Neuronal stem cell (in vitro differentiated cells): ENCODE measurements at regions not wholly inside any gene's neighbourhood (a gene's known extent, or its start where the extent isn't known, plus 50 kb on each side); places are given as distances from the start of the nearest gene placed in this dataset.
A peak's percentile ranks its signal among the peaks of the same experiment; 100 is the strongest.
"Not testable (repeated sequence)": the region's sequence is repeated elsewhere in the genome, so short reads cannot be mapped to it uniquely, and the experiment has no call there.

ENCODE experiments used
- DNase-seq: peaks from one replicate; pipeline ENCODE4 v3.0.0-alpha.2; 2013; ENCODE audit warnings: low spot score
- H2AFZ ChIP-seq: one replicate; pipeline ENCODE4 v1.6.1; 2013; ENCODE audit warnings: mild to moderate bottlenecking, low read length, inconsistent platforms
- H2AK5ac ChIP-seq: 2 replicates; pipeline ENCODE4 v1.6.1; 2013; ENCODE audit warnings: low read depth, mild to moderate bottlenecking, inconsistent platforms, low read length, moderate library complexity, mixed read lengths
- H2BK120ac ChIP-seq: 2 replicates; pipeline ENCODE4 v1.6.1; 2013; ENCODE audit warnings: low read depth, mild to moderate bottlenecking, inconsistent platforms, low read length, moderate library complexity, mixed read lengths
- H2BK12ac ChIP-seq: one replicate; pipeline ENCODE4 v1.6.1; 2013; ENCODE audit warnings: low read length, inconsistent platforms
- H2BK15ac ChIP-seq: 2 replicates; pipeline ENCODE4 v1.6.1; 2013; ENCODE audit warnings: mild to moderate bottlenecking, low read length, inconsistent platforms, mixed read lengths
- H2BK5ac ChIP-seq: one replicate; pipeline ENCODE4 v1.6.1; 2013; ENCODE audit warnings: inconsistent platforms, mild to moderate bottlenecking, low read length, moderate library complexity
- H3K14ac ChIP-seq: one replicate; pipeline ENCODE4 v1.6.1; 2013; ENCODE audit warnings: low read length, inconsistent platforms
- H3K18ac ChIP-seq: 2 replicates; pipeline ENCODE4 v1.6.1; 2013; ENCODE audit warnings: low read length, inconsistent platforms
- H3K23ac ChIP-seq: 2 replicates; pipeline ENCODE4 v1.6.1; 2013; ENCODE audit warnings: low read depth, mild to moderate bottlenecking, mixed read lengths, low read length, inconsistent platforms; ENCODE audit not compliant: poor library complexity
- H3K27ac ChIP-seq: replicated peaks from 3 replicates; pipeline ENCODE4 v1.5.1; 2013; ENCODE audit warnings: low read length, inconsistent platforms
- H3K27me3 ChIP-seq, 3 experiments: 2 replicates each; pipeline ENCODE4 v1.6.1; 2013; ENCODE audit warnings: low read length in 3 of 3, mild to moderate bottlenecking in 2 of 3, inconsistent platforms in 1 of 3, low read depth in 1 of 3, mixed read lengths in 1 of 3, moderate library complexity in 1 of 3; ENCODE audit not compliant: control insufficient read depth in 3 of 3, insufficient read depth in 3 of 3
- H3K36me3 ChIP-seq, 2 donors: replicated peaks in 1 of 2; 2 replicates each; pipeline ENCODE4 v1.6.1; 2013; ENCODE audit warnings: low read length in 2 of 2; ENCODE audit not compliant: control insufficient read depth in 2 of 2, insufficient read depth in 2 of 2
- H3K4ac ChIP-seq: 2 replicates; pipeline ENCODE4 v1.6.1; 2013; ENCODE audit warnings: inconsistent platforms, mild to moderate bottlenecking, low read length, moderate library complexity
- H3K4me1 ChIP-seq, 2 donors: 1 replicate in 1 of 2; 2 replicates in 1 of 2; pipeline ENCODE4 v1.6.1; 2013; ENCODE audit warnings: low read length in 2 of 2, low read depth in 1 of 2; ENCODE audit not compliant: control insufficient read depth in 2 of 2, insufficient read depth in 1 of 2
- H3K4me2 ChIP-seq: one replicate; pipeline ENCODE4 v1.6.1; 2013; ENCODE audit warnings: mild to moderate bottlenecking, low read length, inconsistent platforms; ENCODE audit not compliant: insufficient read depth, poor library complexity, severe bottlenecking
- H3K4me3 ChIP-seq, 2 donors: 2 replicates each; pipeline ENCODE4 v1.5.1; 2013; ENCODE audit warnings: low read length in 2 of 2, mild to moderate bottlenecking in 2 of 2, inconsistent platforms in 1 of 2, moderate library complexity in 1 of 2
- H3K79me1 ChIP-seq: one replicate; pipeline ENCODE4 v1.6.1; 2013; ENCODE audit warnings: low read depth, mild to moderate bottlenecking, inconsistent platforms, low read length, moderate library complexity
- H3K9ac ChIP-seq: one replicate; pipeline ENCODE4 v1.6.1; 2013; ENCODE audit warnings: mild to moderate bottlenecking, low read depth, low read length, inconsistent platforms; ENCODE audit not compliant: poor library complexity
- H3K9me3 ChIP-seq, 2 donors: replicated peaks in 1 of 2; 2 replicates each; pipeline versions ENCODE3 to v1.6.1; 2013; ENCODE audit warnings: low read length in 2 of 2, mild to moderate bottlenecking in 2 of 2, inconsistent platforms in 1 of 2, low read depth in 1 of 2, mixed read lengths in 1 of 2, moderate library complexity in 1 of 2; ENCODE audit not compliant: control insufficient read depth in 2 of 2, insufficient read depth in 1 of 2
- H4K8ac ChIP-seq: one replicate; pipeline ENCODE4 v1.6.1; 2013; ENCODE audit warnings: low read depth, mild to moderate bottlenecking, inconsistent platforms, low read length, moderate library complexity
- H4K91ac ChIP-seq: one replicate; pipeline ENCODE4 v1.6.1; 2013; ENCODE audit warnings: low read length, low read depth, mild to moderate bottlenecking, inconsistent platforms; ENCODE audit not compliant: poor library complexity
- WGBS, 2 donors: extraction: QIAGEN DNeasy Blood & Tissue Kit; methylation state at CpG; one replicate each; pipeline ENCODE4 v1.1.7; 2013; ENCODE audit warnings: missing lambda C conversion rate in 2 of 2, mixed read lengths in 1 of 2; ENCODE audit not compliant: insufficient read length in 2 of 2, insufficient replicate concordance in 1 of 2; ENCODE audit errors: extremely low coverage in 2 of 2; 5-methylcytosine and 5-hydroxymethylcytosine counted together

- Histone ChIP-seq H2AFZ (no peak overlapping the region), H3K9me3 (no peaks in the 10 kb centered on the region), H3K14ac (no peak overlapping the region), H2BK15ac (no peak overlapping the region), H2AK5ac (no peak overlapping the region), H2BK120ac (no peak overlapping the region), H3K9ac (no peak overlapping the region), H3K4me2 (no peak overlapping the region), H2BK12ac (no peak overlapping the region), H3K4me3 (no peak overlapping the region), H2BK5ac (no peak overlapping the region), H3K79me1 (no peaks in the 10 kb centered on the region), H4K8ac (no peak overlapping the region), H3K4ac (no peak overlapping the region), H4K91ac (no peak overlapping the region), H3K27me3 (peaks cover 0 to 4% (median 0%) of the 10 kb centered on the region in 3 experiments), H3K18ac (no peak overlapping the region), H3K23ac (no peak overlapping the region), H3K36me3 (no peaks in the 10 kb centered on the region), H3K4me1 (no peaks in the 10 kb centered on the region), H3K27ac (no peak overlapping the region)
- WGBS, 2 donors = no CpG with 5 or more reads among the region's 7 CpGs
- DNase-seq = no peak
These were observed 169.7 kb downstream of the CDCA7 start for GRCh38 chr2:173524256-173524955.

- not testable (repeated sequence) for H4K8ac ChIP-seq, H2BK15ac ChIP-seq, H3K9ac ChIP-seq, H3K4me2 ChIP-seq, H2BK120ac ChIP-seq, H3K4ac ChIP-seq, H3K79me1 ChIP-seq, H2AK5ac ChIP-seq, H3K4me1 ChIP-seq, H3K14ac ChIP-seq, H3K23ac ChIP-seq, DNase-seq, H4K91ac ChIP-seq, H3K27ac ChIP-seq, H3K4me3 ChIP-seq, H3K18ac ChIP-seq, H3K27me3 ChIP-seq, H2BK5ac ChIP-seq, H2BK12ac ChIP-seq, H3K36me3 ChIP-seq
- peak overlapping the region; percentile 8 for H2AFZ ChIP-seq
- no CpG with 5 or more reads among the region's 32 CpGs for WGBS, 2 donors
- peaks cover 0 to 10% of the 10 kb centered on the region in 2 donors for H3K9me3 ChIP-seq
These were observed 178.3 kb downstream of the CDCA7 start for GRCh38 chr2:173532732-173533531.

GRCh38 chr2:173537694-173538093, 183.0 kb downstream of the CDCA7 start:
- Histone ChIP-seq H4K8ac (no peak overlapping the region), H3K9ac (no peak overlapping the region), H3K9me3 (peaks cover 0 to 10% of the 10 kb centered on the region in 2 donors), H3K79me1 (no peaks in the 10 kb centered on the region), H2BK12ac (no peak overlapping the region), H2BK120ac (no peak overlapping the region), H3K27ac (no peak overlapping the region), H2BK15ac (no peak overlapping the region), H3K4ac (no peak overlapping the region), H3K4me2 (no peak overlapping the region), H3K14ac (no peak overlapping the region), H2BK5ac (no peak overlapping the region), H4K91ac (no peak overlapping the region), H2AK5ac (no peak overlapping the region), H3K36me3 (no peaks in the 10 kb centered on the region), H3K18ac (no peak overlapping the region), H3K23ac (no peak overlapping the region), H2AFZ (no peak overlapping the region), H3K27me3 (no peaks in the 10 kb centered on the region), H3K4me1 (no peaks in the 10 kb centered on the region), H3K4me3 (no peak overlapping the region)
- no peak for DNase-seq
- WGBS, 2 donors = no CpG with 5 or more reads among the region's 2 CpGs

GRCh38 chr2:173539615-173540014, 184.9 kb downstream of the CDCA7 start:
- Histone ChIP-seq H3K9me3 (no peaks in the 10 kb centered on the region), H3K4me1 (no peaks in the 10 kb centered on the region), H3K36me3 (no peaks in the 10 kb centered on the region), H4K8ac (no peak overlapping the region), H3K9ac (no peak overlapping the region), H3K14ac (no peak overlapping the region), H3K79me1 (no peaks in the 10 kb centered on the region), H4K91ac (no peak overlapping the region), H2AK5ac (no peak overlapping the region), H3K23ac (no peak overlapping the region), H2BK120ac (no peak overlapping the region), H2BK5ac (no peak overlapping the region), H3K18ac (no peak overlapping the region), H2AFZ (no peak overlapping the region), H2BK12ac (no peak overlapping the region), H3K4ac (no peak overlapping the region), H3K4me3 (no peak overlapping the region), H3K27me3 (no peaks in the 10 kb centered on the region), H3K27ac (no peak overlapping the region), H3K4me2 (no peak overlapping the region), H2BK15ac (no peak overlapping the region)
- no CpG with 5 or more reads among the region's 2 CpGs for WGBS, 2 donors
- DNase-seq = no peak
